Liver (tissue), 3 donors: ENCODE measurements at regions not wholly inside any gene's neighbourhood (a gene's known extent, or its start where the extent isn't known, plus 50 kb on each side); places are given as distances from the start of the nearest gene placed in this dataset.

Experiments used
- CTCF ChIP-seq: fragments of 150-350 bp; IDR thresholded peaks from 2 replicates; pipeline ENCODE4 v1.5.1; 2017; ENCODE audit warnings: improper control_type of control experiment, low read depth, low read length; ENCODE audit not compliant: missing input control
- FOXA1 ChIP-seq: IDR thresholded peaks from 2 replicates; pipeline ENCODE4 v1.6.1; 2016; ENCODE audit warnings: antibody characterized with exemption
- GABPA ChIP-seq, 2 donors: IDR thresholded peaks in 1 of 2; conservative IDR thresholded peaks in 1 of 2; 2 replicates each; pipeline ENCODE4 v1.6.1; 2016; ENCODE audit warnings: antibody characterized with exemption in 2 of 2, mild to moderate bottlenecking in 1 of 2, moderate library complexity in 1 of 2
- JUND ChIP-seq, 2 donors: IDR thresholded peaks; 2 replicates each; pipeline ENCODE4 v1.6.1; 2016; ENCODE audit warnings: antibody characterized with exemption in 2 of 2
- MAX ChIP-seq: IDR thresholded peaks from 2 replicates; pipeline ENCODE4 v1.6.1; 2016; ENCODE audit warnings: antibody characterized with exemption
- RAD21 ChIP-seq, 2 donors: IDR thresholded peaks; 2 replicates each; pipeline ENCODE4 v1.6.1; 2016; ENCODE audit warnings: antibody characterized with exemption in 2 of 2, mild to moderate bottlenecking in 2 of 2
- REST ChIP-seq: IDR thresholded peaks from 2 replicates; pipeline ENCODE4 v1.6.1; 2016; ENCODE audit warnings: antibody characterized with exemption, mild to moderate bottlenecking
- SP1 ChIP-seq: IDR thresholded peaks from 2 replicates; pipeline ENCODE4 v1.6.1; 2018; ENCODE audit warnings: antibody characterized with exemption, mild to moderate bottlenecking
- TAF1 ChIP-seq: conservative IDR thresholded peaks from 2 replicates; pipeline ENCODE4 v1.6.1; 2016; ENCODE audit warnings: antibody characterized with exemption, mild to moderate bottlenecking
- YY1 ChIP-seq: IDR thresholded peaks from 2 replicates; pipeline ENCODE4 v1.6.1; 2016; ENCODE audit warnings: antibody characterized with exemption, mild to moderate bottlenecking
- ZBTB33 ChIP-seq: IDR thresholded peaks from 2 replicates; pipeline ENCODE4 v1.6.1; 2016; ENCODE audit warnings: antibody characterized with exemption
- donor health status: healthy.
- donor health status: healthy.

- TF ChIP-seq GABPA (IDR thresholded peaks at IDR 0.05 in 1 of 2, conservative IDR thresholded peaks at IDR 0.05 in 1 of 2), result no peak
- no peak for TF ChIP-seq CTCF
- TF ChIP-seq REST, result no peak
- TF ChIP-seq JUND (IDR thresholded peaks at IDR 0.05), result no peak
- TF ChIP-seq MAX, result no peak
- no peak for TF ChIP-seq SP1
- no peak for TF ChIP-seq TAF1
- no peak for TF ChIP-seq YY1
- no peak for TF ChIP-seq FOXA1
- TF ChIP-seq RAD21 (IDR thresholded peaks at IDR 0.05), result no peak
- no peak for TF ChIP-seq ZBTB33
These were observed 318.9 kb downstream of the BCHE start for GRCh38 chr3:165518346-165518745.
